H1 (cell line): ENCODE measurements at regions not wholly inside any gene's neighbourhood (a gene's known extent, or its start where the extent isn't known, plus 50 kb on each side); places are given as distances from the start of the nearest gene placed in this dataset.

Source experiments
- CHD7 ChIP-seq: fragments of 300-600 bp; sonication (generic); IDR thresholded peaks from 2 replicates; pipeline ENCODE4 v1.7.1; 2012; ENCODE audit warnings: low read length, moderate library complexity, mild to moderate bottlenecking, inconsistent platforms; ENCODE audit not compliant: insufficient replicate concordance

- no peak for TF ChIP-seq CHD7
Measured at GRCh38 chr13:66069570-66069969, 1160.6 kb downstream of the PCDH9 start (continued).
